ENCODE measurements at regions not wholly inside any gene's neighbourhood (a gene's known extent, or its start where the extent isn't known, plus 50 kb on each side); places are given as distances from the start of the nearest gene placed in this dataset.

GRCh38 chr2:207357216-207357615 lies 172.5 kb upstream of the CREB1 start:
- H3K4me3 ChIP-seq: no peak overlapping the region
- H3K4me1 ChIP-seq (replicated peaks in 1 of 2): no peaks in the 10 kb centered on the region
- TF ChIP-seq CTCF (IDR thresholded peaks at IDR 0.05): no peak
- TF ChIP-seq POLR2A (IDR thresholded peaks at IDR 0.05): no peak
- H3K9me3 ChIP-seq (replicated peaks in 1 of 3): no peaks in the 10 kb centered on the region
- intact Hi-C loops (cut with DNase I): no loop called here
- no peaks in the 10 kb centered on the region for H3K27me3 ChIP-seq
- no peaks in the 10 kb centered on the region for H3K36me3 ChIP-seq (replicated peaks in 1 of 2)
- no peak for DNase-seq
- WGBS, 4 donors: 85 to 96% (median 87%) methylated on average over 2 of the region's 2 CpGs
- no peak overlapping the region for H3K27ac ChIP-seq

GRCh38 chr2:207362716-207363115 lies 167.0 kb upstream of the CREB1 start:
- Histone ChIP-seq H3K4me3 (no peak overlapping the region), H3K36me3 (replicated peaks in 1 of 2) (no peaks in the 10 kb centered on the region), H3K4me1 (replicated peaks in 1 of 2) (no peaks in the 10 kb centered on the region), H3K9me3 (replicated peaks in 1 of 3) (no peaks in the 10 kb centered on the region), H3K27ac (no peak overlapping the region), H3K27me3 (no peaks in the 10 kb centered on the region)
- TF ChIP-seq CTCF (IDR thresholded peaks at IDR 0.05) (no peak), POLR2A (IDR thresholded peaks at IDR 0.05) (no peak)
- intact Hi-C loops (cut with DNase I): no loop called here
- WGBS, 4 donors: 56 to 76% (median 66%) methylated on average over 2 of the region's 2 CpGs
- DNase-seq: no peak

- no peaks in the 10 kb centered on the region for H3K9me3 ChIP-seq (replicated peaks in 1 of 3)
- H3K36me3 ChIP-seq (replicated peaks in 1 of 2): no peaks in the 10 kb centered on the region
- TF ChIP-seq CTCF (IDR thresholded peaks at IDR 0.05) (no peak), POLR2A (IDR thresholded peaks at IDR 0.05) (no peak)
- 87 to 93% (median 90%) methylated on average over 1 of the region's 1 CpG for WGBS, 4 donors
- H3K27me3 ChIP-seq: no peaks in the 10 kb centered on the region
- no peak overlapping the region for H3K27ac ChIP-seq
- no peak for DNase-seq
- H3K4me1 ChIP-seq (replicated peaks in 1 of 2): no peaks in the 10 kb centered on the region
- H3K4me3 ChIP-seq: no peak overlapping the region
- intact Hi-C loops (cut with DNase I): no loop called here
These were observed 165.9 kb upstream of the CREB1 start for GRCh38 chr2:207363761-207364290.

- Histone ChIP-seq H3K4me3 (no peak overlapping the region), H3K36me3 (replicated peaks in 1 of 2) (no peaks in the 10 kb centered on the region), H3K9me3 (replicated peaks in 1 of 3) (peaks cover 0 to 4% (median 0%) of the 10 kb centered on the region in 3 donors), H3K4me1 (replicated peaks in 1 of 2) (no peaks in the 10 kb centered on the region), H3K27me3 (no peaks in the 10 kb centered on the region), H3K27ac (no peak overlapping the region)
- intact Hi-C loops (cut with DNase I): no loop called here
- WGBS, 4 donors: 50 to 81% (median 71%) methylated on average over 1 of the region's 1 CpG
- TF ChIP-seq CTCF (IDR thresholded peaks at IDR 0.05): no peak
- DNase-seq: no peak
These were observed 159.1 kb upstream of the CREB1 start for GRCh38 chr2:207370646-207371045.

Measured in adrenal gland (tissue), 9 donors.